Cardiac fibroblast (primary cell): ENCODE measurements at regions not wholly inside any gene's neighbourhood (a gene's known extent, or its start where the extent isn't known, plus 50 kb on each side); places are given as distances from the start of the nearest gene placed in this dataset.

Experiments used
- DNase-seq, 2 donors: peaks; one replicate each; pipeline versions ENCODE4 v3.0.0 to v3.0.0-alpha.2; 2010; ENCODE audit warnings: low read depth in 2 of 2
- H3K4me3 ChIP-seq, 2 donors: replicated peaks in 1 of 2; 1 replicate in 1 of 2; 2 replicates in 1 of 2; pipeline ENCODE4 v1.5.1; 2011; ENCODE audit warnings: low read depth in 2 of 2, low read length in 2 of 2, mild to moderate bottlenecking in 2 of 2, moderate library complexity in 1 of 2
- TF ChIP-seq, protein P1 (sequence below): IDR thresholded peaks from one replicate; pipeline ENCODE4 v1.5.1; 2011; ENCODE audit warnings: low read depth, mild to moderate bottlenecking, low read length, inconsistent platforms

DNA sequence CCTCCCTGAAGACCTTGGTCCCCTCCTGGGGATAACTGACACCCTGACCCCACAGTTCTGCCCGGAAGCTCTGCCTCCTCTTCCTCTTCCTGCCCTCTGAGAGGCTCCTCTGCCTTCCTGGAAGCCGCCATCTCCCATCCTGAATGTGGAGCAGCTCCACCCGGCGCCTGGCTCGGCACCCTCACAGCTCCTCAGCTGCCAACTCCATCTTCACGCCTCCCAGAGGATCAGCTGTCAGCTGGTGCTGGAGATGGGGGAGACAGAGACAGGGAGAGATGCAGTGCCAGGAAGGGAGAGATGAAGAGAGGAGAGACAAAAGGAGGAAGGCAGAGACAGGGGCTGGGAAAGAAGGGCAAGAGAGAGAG, 210.4 kb upstream of the CSF3R start:
- TF ChIP-seq, protein P1, sequence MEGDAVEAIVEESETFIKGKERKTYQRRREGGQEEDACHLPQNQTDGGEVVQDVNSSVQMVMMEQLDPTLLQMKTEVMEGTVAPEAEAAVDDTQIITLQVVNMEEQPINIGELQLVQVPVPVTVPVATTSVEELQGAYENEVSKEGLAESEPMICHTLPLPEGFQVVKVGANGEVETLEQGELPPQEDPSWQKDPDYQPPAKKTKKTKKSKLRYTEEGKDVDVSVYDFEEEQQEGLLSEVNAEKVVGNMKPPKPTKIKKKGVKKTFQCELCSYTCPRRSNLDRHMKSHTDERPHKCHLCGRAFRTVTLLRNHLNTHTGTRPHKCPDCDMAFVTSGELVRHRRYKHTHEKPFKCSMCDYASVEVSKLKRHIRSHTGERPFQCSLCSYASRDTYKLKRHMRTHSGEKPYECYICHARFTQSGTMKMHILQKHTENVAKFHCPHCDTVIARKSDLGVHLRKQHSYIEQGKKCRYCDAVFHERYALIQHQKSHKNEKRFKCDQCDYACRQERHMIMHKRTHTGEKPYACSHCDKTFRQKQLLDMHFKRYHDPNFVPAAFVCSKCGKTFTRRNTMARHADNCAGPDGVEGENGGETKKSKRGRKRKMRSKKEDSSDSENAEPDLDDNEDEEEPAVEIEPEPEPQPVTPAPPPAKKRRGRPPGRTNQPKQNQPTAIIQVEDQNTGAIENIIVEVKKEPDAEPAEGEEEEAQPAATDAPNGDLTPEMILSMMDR, result no peak
- H3K4me3 ChIP-seq, result no peak overlapping the region
- no peak for DNase-seq

DNA sequence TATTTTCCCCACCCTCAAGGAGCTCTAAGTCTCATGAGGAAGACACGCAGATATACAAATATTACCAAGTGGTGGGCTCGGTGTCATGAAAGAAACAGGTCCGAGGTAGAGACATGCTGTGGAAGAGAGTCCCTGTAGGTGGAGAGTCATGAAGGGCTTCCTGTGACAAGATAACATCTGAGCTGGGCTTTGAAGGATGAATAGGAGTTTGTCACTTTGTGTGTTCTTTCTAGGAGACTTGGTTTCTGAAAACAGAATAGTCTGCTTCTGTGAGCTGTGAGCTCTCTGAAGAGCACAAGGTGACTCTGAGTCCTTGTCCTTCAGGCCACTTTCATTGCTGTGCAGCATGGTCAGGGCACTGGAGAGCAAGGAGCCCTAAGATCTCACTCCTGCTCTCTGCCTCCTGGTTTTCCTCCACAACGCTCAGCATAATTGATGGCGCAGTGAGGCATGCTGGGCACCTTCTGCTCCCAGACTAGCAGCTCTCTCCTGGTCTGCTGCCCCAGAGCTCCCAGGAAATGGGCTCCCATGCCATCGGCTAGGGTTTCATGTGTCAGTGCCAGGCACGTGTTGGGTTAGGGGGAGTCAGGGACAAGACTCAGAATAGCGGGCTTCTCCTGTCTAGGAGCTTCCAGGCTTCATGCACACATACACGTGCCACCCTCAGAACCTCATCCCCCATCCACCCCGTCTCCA, 209.9 kb upstream of the CSF3R start:
- DNase-seq, result no peak
- TF ChIP-seq, protein P1, result no peak
- H3K4me3 ChIP-seq, result no peak overlapping the region

DNA sequence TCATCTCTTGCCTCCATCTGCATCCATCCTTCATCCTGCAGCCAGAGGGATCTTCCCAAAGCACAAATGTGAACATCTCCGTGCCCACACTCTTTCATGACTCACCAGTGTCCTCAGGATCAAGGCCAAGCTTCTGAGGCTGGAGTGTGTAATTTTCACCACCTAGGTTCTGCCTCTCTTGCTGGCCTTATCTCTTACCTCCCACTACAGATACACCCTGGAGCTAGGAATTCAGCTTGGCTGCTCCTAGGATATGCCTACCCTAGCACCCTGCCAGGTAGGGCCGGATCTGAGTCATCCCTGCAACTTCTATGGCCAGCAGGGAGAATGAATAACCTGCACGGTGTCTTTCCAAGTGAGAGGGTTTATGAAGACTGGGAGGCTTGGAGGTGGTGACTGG, 208.7 kb upstream of the CSF3R start:
- no peak for DNase-seq
- TF ChIP-seq, protein P1, result no peak
- no peak overlapping the region for H3K4me3 ChIP-seq

DNA sequence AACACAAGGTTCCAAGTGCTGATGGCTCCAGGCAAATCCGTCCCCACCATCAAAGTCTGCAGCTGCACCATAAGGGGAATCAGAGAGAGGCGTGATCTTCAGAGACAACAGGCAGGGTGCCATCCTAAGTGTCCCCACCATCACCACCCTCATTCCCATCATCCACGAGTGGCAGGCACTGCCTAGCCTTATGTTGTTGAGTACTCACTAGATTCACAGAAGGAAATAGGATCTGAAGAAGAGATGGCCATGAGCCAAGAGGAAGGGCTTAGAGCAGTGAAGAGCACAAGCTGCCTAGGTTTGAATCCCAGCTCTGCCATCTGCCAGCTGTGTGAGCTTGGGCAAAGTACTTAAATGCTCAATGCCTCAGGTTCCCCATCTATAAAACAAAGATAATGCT, 207.3 kb upstream of the CSF3R start:
- TF ChIP-seq, protein P1, result no peak
- no peak overlapping the region for H3K4me3 ChIP-seq
- DNase-seq, result no peak

DNA sequence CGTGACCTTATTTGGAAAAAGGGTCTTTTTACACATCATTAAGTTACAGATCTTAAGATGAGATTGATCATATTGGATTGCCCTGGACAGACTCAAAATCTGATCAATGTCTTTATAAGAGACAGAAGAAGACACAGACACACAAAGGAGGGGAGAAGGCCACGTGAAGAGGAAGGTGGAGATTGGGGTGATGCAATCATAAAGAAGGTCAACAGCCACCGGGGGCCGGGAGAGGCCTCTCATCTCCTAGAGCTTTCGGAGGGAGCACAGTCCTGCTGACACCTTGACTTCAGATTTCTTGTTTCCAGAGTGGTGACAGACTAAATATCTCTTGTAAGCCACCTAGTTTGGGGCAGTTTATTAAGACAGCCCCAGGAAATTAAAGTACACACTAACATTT, 204.6 kb upstream of the CSF3R start:
- no peak overlapping the region for H3K4me3 ChIP-seq
- TF ChIP-seq, protein P1, result no peak
- no peak for DNase-seq

DNA sequence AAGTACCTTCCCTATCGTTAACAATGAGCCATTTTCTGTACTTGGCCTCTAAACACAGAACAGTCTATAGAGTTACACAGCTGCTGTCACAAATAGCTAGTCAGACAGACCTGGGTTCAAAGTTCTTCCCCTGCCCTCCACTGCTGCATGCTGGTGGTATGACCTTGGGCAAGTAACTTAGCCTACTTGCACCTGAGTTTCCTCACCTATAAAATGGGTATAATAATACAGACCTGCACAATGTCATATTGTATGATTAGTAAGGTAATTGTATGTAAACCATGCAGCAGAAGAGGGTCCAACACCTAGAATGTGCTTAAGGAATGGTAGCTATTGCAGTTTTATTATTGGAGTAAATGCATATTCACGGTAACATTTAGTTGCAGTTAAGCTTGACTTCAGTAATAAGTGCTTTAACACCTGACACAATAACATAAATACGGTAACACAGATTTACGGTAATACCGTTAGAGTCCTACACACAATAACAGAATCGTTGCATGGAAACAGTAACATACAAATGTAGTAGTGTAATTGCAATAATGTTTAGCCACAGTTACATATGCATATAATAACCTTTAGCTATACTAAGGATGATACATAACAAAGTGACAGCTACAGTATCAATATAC, 193.3 kb upstream of the CSF3R start:
- DNase-seq, result no peak
- TF ChIP-seq, protein P1, result no peak
- H3K4me3 ChIP-seq, result no peak overlapping the region

DNA sequence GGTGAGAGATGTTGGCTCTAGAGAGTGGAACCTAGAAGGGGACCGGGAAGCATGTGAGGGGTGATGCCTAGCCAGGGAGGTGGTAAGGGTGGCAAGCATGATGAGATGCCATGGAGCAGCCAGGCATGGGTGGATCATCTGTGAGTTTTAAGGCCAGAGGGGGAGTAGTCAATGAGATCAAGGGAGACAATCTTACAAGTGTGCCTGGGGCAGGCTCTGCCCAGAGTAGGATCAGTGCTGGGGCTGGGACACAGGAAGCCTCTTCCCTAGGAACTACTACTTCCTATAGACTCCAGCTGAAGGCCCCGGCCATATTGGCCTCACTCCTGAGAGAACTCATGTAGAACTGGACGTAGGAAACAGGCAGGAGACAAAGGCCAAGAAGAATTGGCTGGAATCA, 192.4 kb upstream of the CSF3R start:
- TF ChIP-seq, protein P1, result no peak
- DNase-seq, result no peak
- no peak overlapping the region for H3K4me3 ChIP-seq
